ENCODE measurements at regions not wholly inside any gene's neighbourhood (a gene's known extent, or its start where the extent isn't known, plus 50 kb on each side); places are given as distances from the start of the nearest gene placed in this dataset.
A peak's percentile ranks its signal among the peaks of the same experiment; 100 is the strongest.

DNA sequence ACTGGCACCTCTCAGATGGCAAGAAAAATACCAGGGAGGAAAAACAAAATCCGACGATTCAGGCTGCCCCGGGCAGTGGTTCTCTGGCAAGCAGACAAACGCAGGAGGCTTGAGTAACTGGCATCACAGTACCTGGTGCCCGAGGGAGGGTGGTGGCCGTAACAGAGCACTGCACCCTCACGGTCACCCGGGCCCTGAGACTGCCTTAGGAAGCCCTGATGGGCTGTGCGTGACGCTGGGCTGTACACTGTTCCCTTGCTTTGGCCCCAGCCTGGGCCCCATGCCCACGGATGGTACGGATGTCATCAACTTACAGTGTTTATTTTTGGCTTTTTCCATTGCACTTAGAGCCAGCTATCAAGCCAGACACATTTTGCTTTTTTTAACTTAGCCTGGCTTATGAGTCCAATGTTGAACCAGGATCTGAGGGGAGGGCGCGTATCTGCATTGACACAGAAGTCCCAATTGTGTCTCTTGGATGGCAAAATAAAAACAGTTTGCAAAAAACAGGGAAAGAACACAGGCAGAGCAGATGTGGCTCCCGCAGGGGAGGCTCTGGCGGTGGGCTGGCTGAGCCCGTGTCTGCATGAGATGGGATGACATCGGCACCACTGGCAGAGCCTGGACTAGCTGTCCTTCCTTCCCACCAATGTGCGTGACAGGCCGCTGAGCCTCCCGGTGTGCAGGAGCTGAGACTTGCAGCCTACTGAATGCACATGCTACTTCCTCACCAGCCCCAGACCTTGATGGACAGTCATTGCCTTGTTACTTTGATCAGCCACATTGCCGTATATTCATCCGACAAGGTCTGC lies 287.7 kb downstream of the FOXL1 start:
- DNase-seq (ENCODE audit: low read depth in 2 of 2), result no peak

DNA sequence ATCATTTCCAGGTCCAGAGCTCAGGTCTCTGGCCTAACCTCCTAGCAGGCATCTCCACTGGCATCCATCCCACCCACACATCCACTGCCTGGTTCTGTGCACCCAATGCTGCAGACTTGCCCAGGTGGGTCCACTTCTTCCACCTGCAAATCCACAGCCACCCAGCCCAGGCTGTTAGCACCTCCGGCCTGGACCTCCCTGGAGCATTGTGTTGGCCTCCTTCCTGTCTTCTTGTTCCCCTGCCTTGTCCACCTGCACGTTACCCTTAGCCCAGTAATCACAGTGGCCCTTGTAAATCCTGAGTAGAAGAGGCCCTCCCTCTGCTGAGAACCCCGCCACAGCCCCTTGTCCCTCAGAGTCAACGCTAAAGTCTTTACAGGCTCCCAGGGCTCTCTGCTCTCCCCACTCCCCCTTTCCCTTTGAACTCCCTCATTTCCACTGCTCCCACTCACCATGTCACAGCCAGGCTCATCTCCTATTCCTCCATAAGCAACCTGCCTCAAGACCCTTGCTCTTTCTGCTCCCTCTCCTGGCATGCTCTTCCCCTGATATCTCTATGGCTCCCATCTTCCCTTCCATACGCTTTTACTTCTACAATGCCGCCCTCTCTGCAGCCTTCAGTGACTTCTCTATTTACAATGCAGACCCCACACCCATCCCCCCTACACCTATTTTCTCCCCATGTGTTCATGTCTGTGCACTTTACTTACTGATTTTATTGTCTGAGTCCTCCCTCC lies 288.8 kb downstream of the FOXL1 start:
- no peak for DNase-seq (ENCODE audit: low read depth in 2 of 2)

DNA sequence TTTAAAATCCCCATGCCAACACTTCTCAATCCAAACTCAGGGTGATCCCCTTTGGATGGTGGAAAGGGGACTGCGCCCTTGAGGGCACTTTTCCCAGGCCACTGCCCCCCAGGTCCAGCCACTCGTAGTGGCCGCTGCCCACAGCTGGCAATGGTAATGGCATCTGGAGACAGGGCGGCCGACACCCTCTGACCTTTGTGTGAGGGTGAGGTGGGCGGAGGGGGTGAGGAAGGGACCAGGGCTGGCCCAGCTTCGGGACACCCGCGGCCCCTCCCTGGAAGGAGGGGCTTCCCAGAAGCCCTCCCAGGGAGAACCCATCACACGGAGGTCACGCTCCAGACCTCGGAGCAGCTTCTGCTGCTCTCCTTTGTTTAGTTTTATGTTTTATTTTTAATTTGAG lies 289.7 kb downstream of the FOXL1 start:
- DNase-seq (ENCODE audit: low read depth in 2 of 2), result no peak

DNA sequence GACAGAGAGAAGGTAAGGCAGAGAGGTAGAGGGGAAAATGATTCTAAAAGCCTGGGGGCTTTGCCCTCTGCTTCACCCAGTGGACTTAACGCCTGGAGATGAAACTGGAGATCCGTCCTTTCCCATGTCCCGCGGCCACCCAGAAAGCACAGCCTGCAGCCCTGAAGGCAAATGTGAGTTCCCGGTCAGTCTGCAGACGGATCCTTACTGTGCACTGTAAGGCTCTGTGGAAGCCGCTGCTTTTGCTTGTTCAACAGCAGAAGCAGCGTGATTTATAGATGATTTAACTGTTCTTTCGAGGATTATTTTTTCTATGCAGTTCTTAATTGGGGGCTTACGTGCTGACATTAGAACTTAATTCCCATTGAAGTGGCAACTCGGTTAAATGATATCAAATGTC lies 290.4 kb downstream of the FOXL1 start:
- DNase-seq (ENCODE audit: low read depth in 2 of 2), result no peak

DNA sequence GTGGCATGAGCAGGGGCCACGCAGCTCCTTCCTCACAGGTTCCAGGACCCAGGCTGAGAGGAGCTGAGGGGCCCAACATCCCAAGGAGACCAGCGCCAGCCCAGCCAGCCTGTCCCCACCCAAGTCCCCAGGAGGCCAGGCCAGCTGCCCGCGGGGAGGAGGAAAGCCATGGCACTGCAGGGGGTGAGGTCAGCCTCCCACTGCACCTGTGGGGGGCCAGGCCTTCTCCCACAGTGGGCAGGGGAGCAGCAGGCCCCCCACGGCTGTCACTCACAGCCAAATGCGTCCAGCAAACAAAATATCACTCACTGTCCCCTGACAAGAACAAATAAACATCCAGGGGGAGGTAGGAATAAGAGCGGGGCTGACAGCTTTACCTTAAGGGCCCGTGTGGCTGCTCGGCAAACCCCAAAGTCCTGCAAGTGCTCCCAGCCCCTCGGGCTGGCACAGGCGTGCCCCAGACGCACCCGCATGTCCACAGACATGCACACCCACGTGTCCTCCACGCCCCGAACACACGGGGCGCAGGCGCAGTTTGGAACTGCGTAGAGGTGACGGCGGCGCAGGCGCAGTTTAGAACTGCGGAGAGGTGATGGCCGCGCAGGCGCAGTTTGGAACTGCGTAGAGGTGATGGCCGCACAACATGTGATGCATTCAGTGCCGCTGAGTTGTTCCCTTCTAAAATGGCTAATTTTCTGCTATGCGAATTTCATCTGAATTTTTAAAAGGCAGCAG lies 291.1 kb downstream of the FOXL1 start:
- no peak for DNase-seq (ENCODE audit: low read depth in 2 of 2)

DNA sequence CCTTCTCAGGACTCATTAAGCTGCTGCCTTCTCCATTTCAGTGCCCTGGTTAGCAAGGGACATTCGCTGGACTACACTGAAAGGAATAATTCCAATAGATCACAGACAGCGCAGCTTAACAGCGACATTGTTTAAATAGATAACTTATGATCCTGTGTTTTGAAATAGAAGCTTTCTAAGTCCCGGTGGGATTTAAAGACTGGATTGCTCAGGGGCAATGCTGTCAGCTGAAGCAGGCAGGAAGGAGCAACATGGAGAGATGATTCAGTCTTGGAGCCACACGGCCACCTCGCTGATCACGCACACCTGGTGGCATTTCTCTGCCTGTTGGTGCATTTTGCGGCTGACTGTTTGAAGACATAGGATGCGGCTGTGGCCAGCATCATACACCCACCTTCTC lies 292.0 kb downstream of the FOXL1 start:
- DNase-seq (ENCODE audit: low read depth in 2 of 2), result no peak

DNA sequence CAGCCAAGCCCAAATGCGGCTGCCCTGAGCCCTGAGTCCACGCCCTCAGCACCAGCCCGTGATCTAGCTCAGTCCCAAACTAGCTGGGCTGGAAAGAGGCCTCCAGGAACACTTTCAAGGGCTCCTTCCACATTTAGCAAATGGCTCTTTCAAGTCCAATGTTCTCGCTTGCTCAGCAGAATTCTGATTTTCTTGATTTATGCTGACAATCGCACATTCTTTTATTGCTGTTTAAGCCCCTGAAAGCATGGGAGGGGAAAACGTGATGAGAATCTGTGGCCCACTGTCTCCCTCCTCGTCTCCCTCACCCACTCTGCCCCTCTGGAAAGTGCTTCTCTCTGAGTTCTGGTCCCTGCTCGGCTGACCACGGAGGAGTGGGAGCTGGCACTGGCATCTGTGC lies 293.8 kb downstream of the FOXL1 start:
- no peak for DNase-seq (ENCODE audit: low read depth in 2 of 2)

DNA sequence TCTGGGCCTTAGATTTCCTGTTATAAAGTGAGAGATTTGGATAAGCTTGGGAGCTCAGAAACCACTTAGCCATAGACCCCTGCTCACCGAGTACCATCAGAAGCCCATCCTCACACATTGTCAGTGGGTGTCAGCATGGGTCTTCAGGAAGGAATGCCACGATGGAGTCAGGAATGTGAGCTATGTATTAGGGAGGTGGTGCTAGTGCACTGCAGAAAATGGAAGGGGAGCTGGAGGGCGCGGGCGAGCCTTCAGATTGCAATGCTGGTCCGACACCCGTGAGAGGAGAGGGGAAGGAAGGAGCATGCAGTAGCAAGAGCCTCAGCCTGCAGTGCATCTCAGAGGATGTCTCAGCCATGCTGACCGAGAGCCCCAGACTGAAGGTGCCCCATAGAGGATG lies 294.5 kb downstream of the FOXL1 start:
- DNase-seq (ENCODE audit: low read depth in 2 of 2), result no peak

DNA sequence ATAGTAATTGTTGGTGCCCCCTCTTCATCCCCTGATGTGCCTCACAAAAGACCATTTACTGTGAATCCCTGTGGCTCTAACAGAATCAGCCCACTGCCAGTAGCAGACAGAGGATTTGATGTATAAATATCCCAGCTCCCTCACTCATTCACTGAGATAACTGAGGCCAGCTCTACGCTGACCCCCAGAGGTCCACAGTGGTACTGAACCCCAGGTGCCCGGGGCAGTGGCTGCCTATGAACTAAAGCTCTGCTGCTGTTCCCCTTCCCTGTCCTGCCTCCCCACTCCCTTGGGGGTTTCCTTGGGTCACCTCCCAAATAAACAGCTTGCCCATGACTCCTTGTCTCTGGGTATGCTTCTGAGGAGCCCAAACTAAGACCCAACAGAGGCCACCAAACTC lies 295.8 kb downstream of the FOXL1 start:
- DNase-seq (ENCODE audit: low read depth in 2 of 2), result peak in 1 of 2 donors; percentile 30

DNA sequence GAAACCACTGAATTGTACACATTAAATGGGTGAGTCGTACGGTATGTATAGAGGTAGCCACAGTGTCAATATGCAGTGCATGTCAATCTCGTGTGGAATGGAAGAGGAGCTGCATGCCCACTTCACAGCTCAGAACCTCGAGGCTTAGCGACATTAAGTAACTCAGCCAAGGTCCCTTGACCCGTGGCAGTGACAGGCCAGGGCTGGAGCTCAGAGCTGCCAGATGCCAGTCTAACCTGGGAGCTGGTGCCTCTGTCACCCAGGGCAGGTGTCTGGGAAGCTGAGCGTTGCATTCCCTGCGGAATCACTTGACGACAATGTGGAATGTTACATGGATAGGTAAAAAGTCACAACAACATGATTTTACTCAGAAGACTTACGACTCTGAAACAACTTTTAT lies 298.1 kb downstream of the FOXL1 start:
- no peak for DNase-seq (ENCODE audit: low read depth in 2 of 2)

DNA sequence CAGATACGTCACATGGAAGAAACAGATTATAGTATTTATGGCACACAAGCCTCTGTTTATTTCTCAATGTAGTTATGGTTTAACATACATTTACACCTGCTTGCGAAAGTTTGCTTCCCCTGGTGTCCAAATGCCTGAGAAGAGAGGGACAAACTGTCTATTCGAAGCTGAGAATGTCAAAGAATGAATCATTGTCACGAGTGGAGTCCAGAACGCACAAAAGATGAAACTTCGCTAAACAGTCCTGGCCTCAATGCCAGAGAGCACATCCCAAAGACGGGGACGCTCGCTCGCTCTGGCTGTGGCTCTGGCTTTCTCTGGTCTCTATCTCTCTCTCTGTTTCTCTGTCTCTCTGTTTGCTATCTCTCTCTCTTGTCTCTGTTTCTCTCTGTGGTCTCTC lies 298.8 kb downstream of the FOXL1 start:
- DNase-seq (ENCODE audit: low read depth in 2 of 2), result no peak

DNA sequence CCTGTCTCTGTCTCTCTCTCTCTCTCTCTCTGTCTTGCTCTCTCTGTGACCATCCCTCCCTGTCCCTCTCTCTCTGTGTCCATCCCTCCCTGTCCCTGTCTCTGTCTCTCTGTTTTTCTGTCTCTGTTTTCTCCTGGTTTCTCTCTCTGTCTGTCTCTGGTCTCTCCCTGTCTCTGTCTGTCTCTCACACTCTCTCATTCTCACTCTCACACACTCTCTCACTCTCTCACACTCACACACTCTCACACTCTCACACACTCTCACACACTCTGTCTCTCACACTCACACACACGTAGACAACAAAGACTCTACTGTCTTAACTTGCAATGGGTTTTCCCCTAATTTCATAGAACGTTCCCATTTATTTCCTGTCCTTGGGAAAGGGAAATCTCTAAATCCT lies 299.5 kb downstream of the FOXL1 start:
- DNase-seq (ENCODE audit: low read depth in 2 of 2), result no peak

DNA sequence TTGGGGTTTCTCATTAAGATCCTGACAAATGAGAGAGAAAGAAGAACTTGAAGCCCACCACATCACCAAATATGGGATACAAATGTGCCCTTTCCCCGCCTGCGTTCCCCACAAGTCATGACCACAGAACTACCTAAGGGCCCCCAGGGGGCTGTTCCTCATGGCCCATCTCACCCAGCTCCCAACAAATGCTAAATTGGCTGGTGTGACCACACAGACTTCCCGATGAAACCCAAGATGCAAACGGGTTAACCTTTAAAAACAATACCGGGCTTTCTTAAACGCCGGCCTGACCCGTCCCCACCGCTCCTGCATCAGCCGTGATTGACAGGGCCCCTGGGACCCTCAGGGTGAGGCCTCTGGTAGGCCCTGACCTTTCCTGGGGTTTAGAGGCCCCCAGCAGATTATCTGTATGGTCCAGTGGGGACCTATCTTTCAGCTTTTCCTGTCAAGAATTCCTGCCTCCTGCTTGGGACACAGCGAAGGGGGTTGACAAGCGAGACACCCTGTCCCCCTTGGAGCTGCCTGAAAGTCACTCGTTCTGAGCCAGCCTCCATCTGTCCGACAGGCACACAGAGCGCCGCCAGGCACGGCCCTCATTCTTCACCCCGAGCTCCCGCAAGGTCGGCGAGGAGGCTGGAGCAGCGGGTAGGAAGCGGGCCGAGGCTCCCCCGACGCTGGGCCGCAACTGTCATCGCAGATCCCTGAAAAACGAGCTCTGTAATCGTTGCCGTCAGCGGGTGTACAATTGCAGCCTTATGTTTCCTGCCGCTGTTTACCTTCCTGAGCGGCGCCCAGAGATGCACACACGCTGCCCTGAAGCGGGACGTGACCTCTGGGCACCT lies 300.1 kb downstream of the FOXL1 start:
- no peak for DNase-seq (ENCODE audit: low read depth in 2 of 2)

DNA sequence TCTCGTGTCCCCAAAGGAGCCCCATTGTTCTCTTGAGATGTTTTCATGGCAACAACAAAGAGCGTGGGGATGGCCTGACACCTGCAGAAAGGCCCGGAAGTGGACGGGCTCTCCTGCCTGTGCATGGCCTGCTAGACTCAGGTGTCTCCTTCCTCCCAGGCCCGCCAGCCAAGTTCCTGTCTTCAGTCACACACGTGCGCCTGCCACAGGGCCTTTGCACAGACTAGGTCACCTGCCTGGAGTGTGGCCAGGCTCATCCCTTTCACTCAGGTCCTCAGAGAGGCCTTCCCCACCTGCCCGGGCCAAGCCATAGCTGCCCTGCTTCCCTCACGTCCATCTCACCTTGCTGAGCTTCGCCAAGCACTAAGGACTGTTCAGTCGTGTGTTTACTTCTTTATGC lies 300.9 kb downstream of the FOXL1 start:
- no peak for DNase-seq (ENCODE audit: low read depth in 2 of 2)

DNA sequence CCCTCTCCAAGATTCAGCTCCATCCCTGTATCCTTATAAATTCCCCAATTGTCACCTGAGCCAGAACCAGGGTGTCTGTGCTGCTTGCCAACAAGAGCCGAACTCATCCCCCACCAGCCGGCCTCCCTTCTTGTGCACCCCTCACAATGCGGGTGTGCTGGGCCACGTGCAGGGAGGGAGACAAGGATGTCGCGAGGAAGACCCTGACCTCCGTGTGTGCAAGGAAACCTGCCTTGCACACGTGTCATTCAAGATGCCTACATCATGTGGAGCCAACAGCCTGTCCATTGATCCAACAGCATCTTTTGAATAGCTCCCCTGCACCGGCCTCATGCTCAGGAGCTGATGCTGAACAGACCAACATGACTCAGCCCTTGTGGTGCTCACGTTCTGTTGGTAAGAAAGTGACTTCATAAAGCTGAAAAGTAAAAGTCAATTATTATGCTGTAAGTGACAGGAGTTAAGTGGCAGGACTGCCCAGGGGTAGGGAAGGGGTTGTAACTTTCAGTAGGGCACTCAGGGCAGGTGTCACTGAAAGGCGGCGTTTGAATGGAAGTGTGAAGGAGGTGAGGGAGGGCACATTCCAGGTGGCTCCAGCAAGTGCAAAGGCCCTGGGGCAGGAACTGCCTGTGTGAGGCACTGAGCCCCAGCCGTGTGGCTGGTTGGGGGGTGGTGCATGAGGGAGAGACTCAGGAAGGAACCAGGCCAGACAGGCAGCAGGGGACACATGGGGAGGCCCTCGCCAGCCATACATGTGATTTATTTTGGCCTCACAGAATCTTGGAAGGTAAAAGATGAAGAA lies 302.2 kb downstream of the FOXL1 start:
- no peak for DNase-seq (ENCODE audit: low read depth in 2 of 2)

DNA sequence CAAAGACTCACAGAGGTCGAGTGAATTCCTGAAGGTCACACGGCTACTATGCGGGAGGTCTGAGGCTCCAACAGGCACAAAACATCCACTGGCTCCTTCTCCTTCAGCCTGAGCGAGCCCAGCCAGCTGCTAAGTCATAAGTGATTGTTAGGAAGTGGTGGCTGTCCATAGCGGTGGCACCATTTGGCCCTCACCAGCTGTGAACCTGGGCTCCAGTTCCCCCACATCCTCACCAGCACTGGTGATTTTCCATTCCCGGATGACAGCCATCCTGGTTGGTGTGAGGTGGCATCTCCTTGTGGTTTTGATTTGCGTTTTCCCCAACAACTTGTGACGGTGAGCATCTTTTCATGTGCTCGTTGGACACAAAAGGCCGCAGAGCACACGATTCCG lies 302.8 kb downstream of the FOXL1 start:
- no peak for DNase-seq (ENCODE audit: low read depth in 2 of 2)

DNA sequence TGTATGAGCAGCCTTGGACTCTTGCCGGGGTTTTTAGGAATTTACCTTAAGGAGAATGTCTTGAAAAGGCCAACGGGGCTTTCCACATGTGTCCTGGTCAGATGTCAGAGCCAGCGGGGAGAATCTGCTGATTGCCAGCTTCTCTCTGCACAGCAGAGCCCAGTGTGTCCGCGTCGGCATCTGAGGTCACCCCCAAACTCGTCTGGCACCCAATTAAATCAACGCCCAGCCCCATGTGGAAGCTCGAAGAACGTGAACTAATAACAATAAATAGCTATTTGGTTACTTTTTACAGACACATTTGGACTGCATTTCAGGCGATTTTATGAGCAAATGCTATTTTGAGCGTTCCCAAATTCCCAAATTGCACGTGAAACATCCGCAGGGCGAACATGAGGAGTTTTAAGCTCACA lies 303.5 kb downstream of the FOXL1 start:
- no peak for DNase-seq (ENCODE audit: low read depth in 2 of 2)

DNA sequence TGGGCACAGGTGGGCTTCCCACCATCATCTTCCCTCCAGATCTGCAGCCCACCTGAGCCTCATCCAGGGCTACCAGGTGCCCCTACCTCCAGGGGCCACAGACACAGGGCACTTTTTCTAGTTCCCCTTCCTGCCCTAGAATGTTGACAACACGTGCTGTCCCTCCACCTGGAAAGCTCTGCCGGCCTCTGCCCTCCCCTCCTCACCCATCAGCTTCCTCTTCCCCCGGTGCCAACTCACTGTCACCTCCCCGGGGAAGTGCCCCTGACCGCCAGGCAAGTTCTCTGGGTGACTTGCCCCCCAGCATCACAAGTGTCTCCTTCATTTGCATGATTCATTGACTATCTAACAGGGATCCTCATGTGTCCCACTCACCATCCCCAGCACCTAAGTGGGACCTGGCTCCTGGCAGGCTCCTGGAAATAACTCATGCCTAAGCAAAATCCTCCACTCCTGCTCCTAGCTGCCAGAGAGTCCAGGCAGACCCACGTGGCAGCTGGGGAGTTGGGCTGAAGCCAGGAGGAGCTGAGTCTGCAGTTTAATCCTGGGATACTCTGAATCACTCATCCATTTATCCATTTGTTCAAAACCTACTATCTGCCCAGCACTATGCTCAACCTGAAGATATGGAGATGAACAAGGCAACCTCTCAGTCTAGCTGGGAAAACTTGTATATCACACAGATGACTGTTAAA lies 304.4 kb downstream of the FOXL1 start:
- no peak for DNase-seq (ENCODE audit: low read depth in 2 of 2)

DNA sequence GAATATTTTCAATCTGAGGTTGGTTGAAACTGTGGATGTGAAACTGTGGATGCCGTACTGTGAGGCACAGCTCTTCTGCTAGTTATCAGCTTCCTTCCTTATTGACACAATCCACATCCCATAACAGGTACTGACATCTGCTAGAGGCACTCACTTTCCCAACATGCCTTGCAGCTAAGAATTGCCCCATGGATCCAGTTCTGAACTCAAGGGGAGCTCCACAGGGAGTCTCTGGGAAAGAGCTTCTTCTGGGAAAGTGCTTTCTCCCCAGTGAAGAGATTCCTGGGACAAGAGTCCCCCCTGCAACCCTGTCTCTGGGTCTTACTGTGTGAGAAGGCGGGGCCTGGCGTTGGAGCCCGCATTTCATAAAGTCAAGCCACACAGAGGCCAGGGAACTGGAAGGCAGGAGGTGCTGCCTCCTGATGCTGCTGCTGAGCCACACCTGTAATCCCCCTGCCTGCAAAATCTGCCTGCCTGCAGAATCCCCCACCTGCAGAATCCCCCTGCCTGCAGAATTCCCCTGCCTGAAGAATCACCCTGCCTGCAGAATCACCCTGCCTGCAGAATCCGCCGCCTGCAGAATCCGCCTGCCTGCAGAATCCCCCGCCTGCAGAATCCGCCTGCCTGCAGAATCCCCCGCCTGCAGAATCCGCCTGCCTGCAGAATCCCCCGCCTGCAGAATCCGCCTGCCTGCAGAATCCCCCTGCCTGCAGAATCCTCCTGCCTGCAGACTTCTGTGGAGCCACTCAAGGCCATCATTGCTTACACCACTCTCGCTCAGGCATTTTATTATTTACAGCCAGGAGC lies 305.4 kb downstream of the FOXL1 start:
- DNase-seq (ENCODE audit: low read depth in 2 of 2), result no peak

DNA sequence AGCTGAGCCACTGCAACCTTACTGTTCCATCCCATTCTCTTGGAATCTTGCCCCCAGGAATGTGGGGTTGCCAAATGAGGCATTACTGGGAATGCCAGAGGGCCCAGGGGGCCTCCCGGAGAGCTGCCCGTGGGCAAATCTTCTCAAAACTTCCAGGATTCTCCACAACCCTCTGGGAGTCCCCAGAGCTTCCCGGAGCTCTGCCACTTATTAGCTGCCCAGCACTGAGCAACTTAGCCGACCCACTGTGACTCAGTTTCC lies 306.0 kb downstream of the FOXL1 start:
- DNase-seq (ENCODE audit: low read depth in 2 of 2), result no peak
